Chondrocyte (in vitro differentiated cells): ENCODE measurements at regions not wholly inside any gene's neighbourhood (a gene's known extent, or its start where the extent isn't known, plus 50 kb on each side); places are given as distances from the start of the nearest gene placed in this dataset.

ENCODE experiments used
- DNase-seq: peaks from one replicate; pipeline ENCODE4 v3.0.0; 2021; ENCODE audit warnings: mixed read lengths, low spot score
- H3K27ac Mint-ChIP-seq: one replicate; pipeline ENCODE4 v1.8.0; 2021; ENCODE audit warnings: mild to moderate bottlenecking, moderate library complexity, mixed read lengths; ENCODE audit not compliant: unreplicated experiment
- H3K27me3 Mint-ChIP-seq: 2 replicates; pipeline ENCODE4 v1.8.0; 2021; ENCODE audit warnings: low read depth, mixed read lengths
- H3K36me3 Mint-ChIP-seq: 2 replicates; pipeline ENCODE4 v1.8.0; 2021; ENCODE audit warnings: low read depth, mixed read lengths
- H3K4me1 Mint-ChIP-seq: 2 replicates; pipeline ENCODE4 v1.8.0; 2021; ENCODE audit warnings: low read depth, mild to moderate bottlenecking, mixed read lengths
- H3K4me3 Mint-ChIP-seq: one replicate; pipeline ENCODE4 v1.8.0; 2021; ENCODE audit warnings: mild to moderate bottlenecking, moderate library complexity, mixed read lengths; ENCODE audit not compliant: unreplicated experiment
- H3K9me3 Mint-ChIP-seq: 2 replicates; pipeline ENCODE4 v1.8.0; 2021; ENCODE audit warnings: low read depth, mixed read lengths
- CTCF ChIP-seq: fragments of 200-600 bp; sonication (generic); IDR thresholded peaks from 2 replicates; pipeline ENCODE4 v1.5.0; 2021; ENCODE audit warnings: antibody characterized with exemption, mild to moderate bottlenecking, moderate library complexity

GRCh38 chr10:44028384-44029137 lies 356.3 kb downstream of the CXCL12 start:
- H3K27ac Mint-ChIP-seq: no peak overlapping the region
- DNase-seq: no peak
- no peaks in the 10 kb centered on the region for H3K36me3 Mint-ChIP-seq
- H3K9me3 Mint-ChIP-seq: peaks cover 5% of the 10 kb centered on the region
- H3K27me3 Mint-ChIP-seq: no peaks in the 10 kb centered on the region
- H3K4me3 Mint-ChIP-seq: no peak overlapping the region
- TF ChIP-seq CTCF: no peak
- peaks cover 38% of the 10 kb centered on the region for H3K4me1 Mint-ChIP-seq

DNA sequence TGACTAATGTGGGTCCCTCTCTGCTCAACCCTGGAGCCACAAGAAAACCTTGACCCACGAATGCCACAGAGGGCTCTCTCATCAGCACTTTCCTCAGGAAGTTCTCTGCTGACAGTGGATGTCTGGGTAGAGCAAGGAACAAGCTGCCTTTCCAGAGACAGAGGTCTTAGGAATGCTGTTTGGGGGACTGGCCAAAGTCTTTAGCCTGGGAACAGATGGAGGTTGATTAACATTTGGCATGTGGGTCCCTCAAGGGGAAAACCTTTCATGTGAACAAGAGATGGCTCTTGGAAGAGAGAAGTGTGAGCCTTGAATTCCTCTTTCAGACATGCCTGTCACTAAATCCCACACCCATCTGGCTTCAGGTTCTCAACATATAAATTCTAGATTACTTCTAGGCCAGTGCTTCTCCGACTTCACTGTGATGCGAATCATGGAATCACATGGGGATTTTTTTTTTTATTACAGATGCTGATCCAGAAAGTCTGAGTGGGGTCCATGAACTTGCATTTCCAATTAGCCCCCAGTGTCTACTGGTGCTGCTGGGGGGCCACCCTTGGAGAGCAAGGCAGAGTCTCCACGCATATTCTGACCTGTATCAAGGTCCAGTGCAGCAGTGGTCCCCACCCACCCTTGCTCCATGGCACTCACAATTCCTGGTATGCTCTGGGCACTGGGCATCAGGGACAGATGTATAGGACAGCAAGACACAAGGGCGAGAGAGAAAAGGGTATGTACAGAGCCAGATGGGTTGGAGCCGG lies 360.4 kb downstream of the CXCL12 start:
- no peak for DNase-seq
- Mint-ChIP-seq H3K4me1 (peaks cover 19% of the 10 kb centered on the region), H3K36me3 (no peaks in the 10 kb centered on the region), H3K27ac (no peak overlapping the region), H3K9me3 (peaks cover 5% of the 10 kb centered on the region), H3K4me3 (no peak overlapping the region), H3K27me3 (no peaks in the 10 kb centered on the region)
- TF ChIP-seq CTCF: no peak

DNA sequence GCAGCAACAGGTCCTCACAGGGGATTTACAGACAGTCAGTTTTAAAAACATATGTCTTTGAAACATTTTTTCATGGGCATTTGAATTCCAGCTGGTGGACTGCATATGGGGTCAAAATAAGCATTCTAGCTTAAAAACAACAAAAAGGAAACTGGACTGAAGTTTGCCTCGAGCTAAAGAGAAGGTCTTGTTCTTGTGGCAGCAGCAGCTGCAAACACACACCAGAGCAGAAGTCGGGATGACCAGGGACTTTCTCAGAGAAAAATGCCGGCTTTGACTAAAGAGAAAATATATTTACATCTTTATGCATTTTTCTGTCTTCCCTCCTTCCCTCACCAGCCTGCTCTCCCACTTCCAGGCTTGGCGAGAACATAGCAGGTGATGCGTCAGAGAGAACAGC lies 361.4 kb downstream of the CXCL12 start:
- TF ChIP-seq CTCF: no peak
- no peak for DNase-seq
- Mint-ChIP-seq H3K36me3 (peaks cover 1% of the 10 kb centered on the region), H3K9me3 (peaks cover 9% of the 10 kb centered on the region), H3K4me1 (peaks cover 19% of the 10 kb centered on the region), H3K27me3 (no peaks in the 10 kb centered on the region), H3K27ac (no peak overlapping the region), H3K4me3 (no peak overlapping the region)

- Mint-ChIP-seq H3K36me3 (peaks cover 1% of the 10 kb centered on the region), H3K27me3 (no peaks in the 10 kb centered on the region), H3K9me3 (peaks cover 9% of the 10 kb centered on the region), H3K4me1 (peaks cover 19% of the 10 kb centered on the region), H3K4me3 (no peak overlapping the region), H3K27ac (no peak overlapping the region)
- DNase-seq: no peak
- TF ChIP-seq CTCF: no peak
Measured at GRCh38 chr10:44022203-44022602, 362.7 kb downstream of the CXCL12 start.

DNA sequence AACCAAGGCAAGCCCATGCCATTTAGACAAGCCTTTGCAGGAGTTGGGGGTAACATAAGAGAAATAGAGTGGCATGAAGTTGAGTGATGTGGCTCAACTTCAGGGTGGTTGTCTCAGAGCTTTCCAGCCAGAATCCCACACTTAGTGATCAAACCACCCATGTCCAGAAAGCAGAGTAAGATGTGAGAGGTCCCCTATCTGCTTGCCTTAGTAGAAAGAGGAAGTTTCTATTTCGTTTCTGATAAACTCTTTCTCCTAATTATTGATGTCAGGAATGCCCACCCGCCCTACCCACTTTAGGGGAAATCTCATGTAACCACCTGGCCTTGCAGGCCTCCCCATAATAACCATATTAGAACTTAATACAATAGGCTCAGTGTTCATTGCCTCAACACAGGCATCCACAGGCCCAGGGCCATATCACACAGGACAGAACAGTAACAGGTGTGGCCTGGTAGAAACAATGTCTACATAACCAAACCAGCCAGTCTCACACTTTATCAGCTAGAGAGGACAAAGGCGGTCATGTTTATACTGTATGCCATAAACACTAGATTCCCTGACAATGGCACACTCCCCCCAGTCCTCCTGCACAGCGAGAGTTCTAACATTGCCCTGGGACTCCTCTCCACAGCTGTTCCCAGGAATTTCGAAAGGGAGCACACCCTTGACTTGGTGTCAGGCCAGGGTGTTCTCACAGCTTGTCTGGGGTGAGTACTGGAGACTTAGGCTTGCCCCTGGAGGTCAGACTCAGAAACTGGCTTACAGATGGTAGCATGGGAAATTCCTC lies 364.4 kb downstream of the CXCL12 start:
- Mint-ChIP-seq H3K27me3 (no peaks in the 10 kb centered on the region), H3K4me3 (no peak overlapping the region), H3K27ac (no peak overlapping the region), H3K36me3 (peaks cover 1% of the 10 kb centered on the region), H3K9me3 (peaks cover 9% of the 10 kb centered on the region), H3K4me1 (peaks cover 18% of the 10 kb centered on the region)
- DNase-seq: no peak
- TF ChIP-seq CTCF: no peak
